Activated CD4-positive, alpha-beta T cell treated with anti-CD3 and anti-CD28 coated beads for 36 hours (primary cell): ENCODE measurements at regions not wholly inside any gene's neighbourhood (a gene's known extent, or its start where the extent isn't known, plus 50 kb on each side); places are given as distances from the start of the nearest gene placed in this dataset.

Experiments
- ATAC-seq: fragments of 200-7000 bp; cut with Tn5 transposase; one replicate; pipeline ENCODE4 v1.10.0; 2021; ENCODE audit warnings: mild to moderate bottlenecking, moderate library complexity
- CTCF ChIA-PET: fragments of 350-600 bp; sonication (Branson Sonifier 250); formaldehyde crosslinking; loops from one replicate; lab custom pipeline; 2021; ENCODE audit warnings: antibody characterized with exemption; lab: Charles Lee
- POLR2A ChIA-PET: fragments of 350-600 bp; sonication (Branson Sonifier 250); formaldehyde crosslinking; loops from one replicate; lab custom pipeline; 2021; ENCODE audit warnings: antibody characterized with exemption, inconsistent platforms; lab: Charles Lee
- DNase-seq: peaks from one replicate; pipeline ENCODE4 v3.0.0-alpha.2; 2020
- H3K27ac Mint-ChIP-seq: one replicate; pipeline ENCODE4 v1.8.0; 2021; ENCODE audit warnings: mixed read lengths
- H3K27me3 Mint-ChIP-seq: one replicate; pipeline ENCODE4 v1.8.0; 2021; ENCODE audit warnings: mixed read lengths
- H3K36me3 Mint-ChIP-seq: one replicate; pipeline ENCODE4 v1.8.0; 2021; ENCODE audit warnings: low read depth, mixed read lengths
- H3K4me1 Mint-ChIP-seq: one replicate; pipeline ENCODE4 v1.8.0; 2021; ENCODE audit warnings: mixed read lengths
- H3K4me3 Mint-ChIP-seq: one replicate; pipeline ENCODE4 v1.8.0; 2021; ENCODE audit warnings: mild to moderate bottlenecking, moderate library complexity, mixed read lengths
- H3K9me3 Mint-ChIP-seq: one replicate; pipeline ENCODE4 v1.8.0; 2021; ENCODE audit warnings: low read depth, mixed read lengths
- intact Hi-C, 2 experiments: fragments of 100-400 bp; cut with DNase I in 1 of 2; cut with micrococcal nuclease in 1 of 2; formaldehyde crosslinking; loops; one replicate each; pipeline versions ENCODE4 v1.14.2 to v1.15.1; 2022 to 2024; cut with DNase I, micrococcal nuclease

DNA sequence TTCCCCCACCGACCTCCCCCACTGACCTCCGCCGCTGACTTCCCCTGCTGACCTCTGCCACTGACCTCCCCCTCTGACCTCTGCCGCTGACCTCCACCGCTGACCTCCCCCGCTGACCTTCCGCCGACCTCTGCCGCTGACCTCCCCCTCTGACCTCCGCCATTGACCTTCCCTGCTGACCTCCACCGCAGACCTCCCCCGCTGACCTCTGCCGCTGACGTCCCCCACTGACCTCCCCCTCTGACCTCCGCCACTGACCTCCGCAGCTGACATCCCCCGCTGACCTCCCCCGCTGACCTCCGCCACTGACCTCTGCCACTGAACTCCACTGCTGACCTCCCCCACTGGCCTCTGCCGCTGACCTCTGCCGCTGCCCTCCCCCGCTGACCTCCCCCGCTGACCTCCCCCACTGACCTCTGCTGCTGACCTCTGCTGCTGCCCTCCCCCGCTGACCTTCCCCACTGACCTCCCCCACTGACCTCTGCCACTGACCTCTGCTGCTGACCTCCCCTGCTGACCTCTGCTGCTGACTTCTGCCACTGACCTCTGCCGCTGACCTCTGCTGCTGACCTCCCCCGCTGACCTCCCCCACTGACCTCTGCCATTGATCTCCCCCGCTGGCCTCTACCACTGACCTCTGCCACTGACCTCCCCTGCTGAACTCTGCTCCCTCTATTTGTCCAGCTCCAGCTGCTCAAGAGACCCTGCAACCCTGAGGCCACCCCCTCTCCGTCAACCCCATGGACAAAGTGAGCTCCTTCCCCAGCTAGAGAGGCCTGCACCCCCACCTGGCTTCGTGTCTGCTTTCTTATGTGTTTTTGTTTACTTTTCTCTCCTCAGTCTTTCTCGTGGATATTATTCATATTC is 91.4 kb upstream of the AFDN start:
- intact Hi-C loops = no loop called here
- Mint-ChIP-seq H3K9me3 (peaks cover 2% of the 10 kb centered on the region), H3K27ac (no peak overlapping the region), H3K27me3 (peaks cover 7% of the 10 kb centered on the region), H3K4me1 (no peaks in the 10 kb centered on the region), H3K36me3 (no peaks in the 10 kb centered on the region), H3K4me3 (no peak overlapping the region)
- DNase-seq = no peak
- ATAC-seq = no peak
- ChIA-PET CTCF (no interaction called here), POLR2A (no interaction called here)

DNA sequence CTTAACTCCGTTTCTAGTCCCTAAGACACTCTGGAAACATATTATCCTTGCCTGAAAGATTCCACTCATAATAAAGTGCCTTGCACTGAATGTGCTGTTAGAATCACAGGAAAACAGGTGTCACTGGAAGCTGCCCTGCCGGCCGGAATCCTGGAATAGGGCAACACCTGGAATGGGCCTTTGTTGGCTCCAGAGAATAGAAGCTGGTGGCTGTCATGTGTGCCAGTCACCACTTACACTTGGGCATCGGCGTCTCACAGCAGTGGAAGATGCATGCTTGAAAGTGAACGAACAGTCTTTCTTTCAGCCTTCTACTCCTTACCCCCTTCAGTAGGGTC is 90.8 kb upstream of the AFDN start:
- H3K27ac Mint-ChIP-seq = no peak overlapping the region
- DNase-seq (no peak), ATAC-seq (no peak)
- ChIA-PET CTCF (no interaction called here), POLR2A (interaction anchor here (0.7 kb wide), 1 partner anchor 488 kb away, joined by 3 read pairs; no protein-coding TSS in a partner anchor)
- H3K36me3 Mint-ChIP-seq = no peaks in the 10 kb centered on the region
- peaks cover 5% of the 10 kb centered on the region for H3K27me3 Mint-ChIP-seq
- intact Hi-C loops = no loop called here
- no peak overlapping the region for H3K4me3 Mint-ChIP-seq
- H3K9me3 Mint-ChIP-seq = peaks cover 2% of the 10 kb centered on the region
- H3K4me1 Mint-ChIP-seq = no peaks in the 10 kb centered on the region

DNA sequence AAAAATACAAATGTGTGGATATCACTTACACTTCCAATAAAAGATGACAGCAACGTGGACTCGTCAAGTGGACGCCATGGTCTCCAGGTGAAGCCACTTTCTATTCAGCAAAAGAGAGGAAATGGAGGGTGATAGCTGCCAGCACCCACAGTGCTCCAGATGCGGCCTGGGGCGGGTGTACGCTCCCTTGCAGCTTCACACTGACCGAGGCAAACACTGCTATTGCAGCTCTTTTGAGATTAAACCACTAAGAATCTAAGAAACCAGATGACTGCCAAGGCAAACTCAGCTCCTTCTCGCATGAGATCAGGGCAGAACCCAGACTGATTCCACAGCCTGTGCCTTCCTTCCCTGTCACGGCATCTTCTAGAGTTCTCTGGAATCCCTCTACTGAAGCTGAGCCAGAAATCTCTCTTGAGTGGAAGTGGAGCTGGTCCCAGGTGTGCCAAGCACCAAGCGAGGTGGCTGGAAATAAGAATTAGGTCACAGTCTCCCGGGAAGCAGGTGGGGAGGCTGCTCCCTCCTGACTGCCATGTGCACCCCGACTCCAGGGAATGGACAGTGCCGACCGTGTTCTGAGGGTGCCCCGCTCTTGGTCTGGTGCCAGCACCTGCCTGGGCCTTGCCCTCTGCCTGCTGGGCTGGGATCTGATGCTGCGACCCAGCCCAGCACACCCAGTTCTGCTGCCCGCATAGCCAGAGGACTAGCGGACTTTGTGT is 90.1 kb upstream of the AFDN start:
- no peaks in the 10 kb centered on the region for H3K36me3 Mint-ChIP-seq
- ChIA-PET CTCF (no interaction called here), POLR2A (interaction anchor here (0.7 kb wide), 1 partner anchor 488 kb away, joined by 3 read pairs; no protein-coding TSS in a partner anchor)
- peaks cover 2% of the 10 kb centered on the region for H3K9me3 Mint-ChIP-seq
- no peaks in the 10 kb centered on the region for H3K4me1 Mint-ChIP-seq
- DNase-seq = no peak
- H3K27me3 Mint-ChIP-seq = peaks cover 5% of the 10 kb centered on the region
- ATAC-seq = no peak
- intact Hi-C loops = no loop called here
- H3K27ac Mint-ChIP-seq = no peak overlapping the region
- no peak overlapping the region for H3K4me3 Mint-ChIP-seq

DNA sequence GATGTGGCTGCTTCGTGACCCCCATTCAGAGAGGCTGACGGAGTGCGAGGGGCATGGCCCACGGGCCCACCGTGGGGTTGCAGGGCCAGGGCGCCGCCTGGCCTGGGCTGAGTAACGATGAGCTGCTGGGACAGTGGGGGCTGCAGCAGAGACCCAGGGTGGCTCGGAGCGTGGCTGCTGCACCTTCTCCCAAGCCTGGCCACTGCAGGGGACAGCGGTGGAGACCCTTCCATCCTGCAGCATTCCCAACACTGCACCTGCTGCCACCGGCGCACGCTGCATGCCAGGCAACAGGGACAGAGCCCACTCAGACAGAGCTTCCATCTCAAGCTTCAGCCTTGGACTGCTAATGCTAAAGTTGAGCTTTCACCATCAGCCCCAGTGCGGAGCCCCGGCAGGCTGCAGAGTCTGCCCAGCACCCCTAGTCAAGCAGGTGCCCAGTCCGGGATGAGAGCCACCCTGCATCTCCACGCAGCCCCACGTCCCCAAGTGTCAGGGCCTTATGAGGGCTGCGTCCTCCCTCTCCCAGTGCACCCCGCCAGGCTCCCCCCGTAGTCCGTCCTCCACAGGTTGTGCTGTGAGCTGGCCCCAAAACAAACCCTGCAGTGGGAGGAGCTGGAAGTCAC is 89.4 kb upstream of the AFDN start:
- Mint-ChIP-seq H3K27me3 (peaks cover 3% of the 10 kb centered on the region), H3K36me3 (no peaks in the 10 kb centered on the region), H3K27ac (no peak overlapping the region), H3K4me1 (no peaks in the 10 kb centered on the region), H3K4me3 (no peak overlapping the region), H3K9me3 (peaks cover 2% of the 10 kb centered on the region)
- intact Hi-C loops = no loop called here
- ATAC-seq (no peak), DNase-seq (no peak)
- POLR2A ChIA-PET = no interaction called here
- CTCF ChIA-PET = no interaction called here

DNA sequence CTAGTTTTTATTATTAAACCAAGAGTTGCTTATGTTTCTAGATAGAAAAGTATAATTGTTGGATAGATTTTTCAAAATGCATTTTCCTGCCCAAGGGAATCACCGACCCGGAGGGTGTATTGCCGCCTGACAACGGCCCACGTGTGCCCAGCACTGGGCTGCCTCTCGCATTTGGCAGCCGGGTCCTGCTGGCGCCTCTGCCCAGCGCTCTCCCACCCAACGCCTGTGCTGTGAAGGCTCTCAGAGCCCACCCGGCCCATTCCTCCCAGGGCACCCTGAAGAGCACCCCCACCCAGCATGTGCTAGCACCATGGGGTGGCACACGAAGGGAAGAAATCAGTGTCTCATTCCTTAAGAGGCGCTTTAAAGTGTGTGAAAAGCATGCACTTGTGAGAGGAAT is 88.3 kb upstream of the AFDN start:
- ATAC-seq (no peak), DNase-seq (no peak)
- Mint-ChIP-seq H3K9me3 (peaks cover 2% of the 10 kb centered on the region), H3K27ac (no peak overlapping the region), H3K4me3 (no peak overlapping the region), H3K27me3 (peaks cover 3% of the 10 kb centered on the region), H3K36me3 (no peaks in the 10 kb centered on the region), H3K4me1 (no peaks in the 10 kb centered on the region)
- intact Hi-C loops = no loop called here
- POLR2A ChIA-PET = no interaction called here
- CTCF ChIA-PET = no interaction called here

DNA sequence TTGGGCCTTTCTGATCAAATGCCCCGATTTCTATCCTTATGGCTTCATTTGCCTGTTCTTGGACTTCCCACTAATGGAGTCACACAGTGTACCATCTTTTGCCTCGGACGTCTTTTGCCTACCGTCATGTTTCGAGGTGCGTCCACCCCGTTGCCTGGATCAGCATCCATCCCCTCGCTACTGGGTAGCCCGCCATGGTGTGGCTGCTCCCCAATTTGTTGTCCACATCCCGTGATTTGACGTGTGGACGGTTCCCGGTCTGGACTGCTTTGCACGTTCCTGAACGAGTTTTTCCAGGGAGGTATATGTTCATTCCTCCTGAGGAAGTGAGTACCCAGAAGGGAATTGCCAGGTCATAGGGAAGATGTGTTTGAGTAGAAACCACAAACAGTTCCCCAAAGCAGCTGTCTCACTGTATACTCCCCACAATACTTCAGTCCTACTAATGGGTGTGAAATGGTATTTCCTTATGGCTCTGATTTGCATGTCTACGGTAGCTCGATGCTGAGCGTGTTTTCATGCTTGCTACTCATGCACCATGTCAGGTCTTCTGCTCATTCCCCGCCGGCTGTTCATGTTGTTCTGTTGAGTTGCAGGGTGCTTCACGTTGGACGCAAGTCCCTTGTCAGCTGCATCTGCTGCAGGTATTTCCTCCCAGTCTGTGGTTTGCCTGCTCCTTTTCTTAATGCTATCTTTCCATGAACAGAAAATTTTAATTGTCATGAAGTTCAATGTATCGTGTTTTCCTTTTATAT is 86.8 kb upstream of the AFDN start:
- no peak overlapping the region for H3K4me3 Mint-ChIP-seq
- ChIA-PET CTCF (no interaction called here), POLR2A (no interaction called here)
- H3K27me3 Mint-ChIP-seq = peaks cover 3% of the 10 kb centered on the region
- H3K9me3 Mint-ChIP-seq = no peaks in the 10 kb centered on the region
- H3K27ac Mint-ChIP-seq = no peak overlapping the region
- H3K36me3 Mint-ChIP-seq = no peaks in the 10 kb centered on the region
- ATAC-seq (no peak), DNase-seq (no peak)
- no peaks in the 10 kb centered on the region for H3K4me1 Mint-ChIP-seq
- intact Hi-C loops = no loop called here

DNA sequence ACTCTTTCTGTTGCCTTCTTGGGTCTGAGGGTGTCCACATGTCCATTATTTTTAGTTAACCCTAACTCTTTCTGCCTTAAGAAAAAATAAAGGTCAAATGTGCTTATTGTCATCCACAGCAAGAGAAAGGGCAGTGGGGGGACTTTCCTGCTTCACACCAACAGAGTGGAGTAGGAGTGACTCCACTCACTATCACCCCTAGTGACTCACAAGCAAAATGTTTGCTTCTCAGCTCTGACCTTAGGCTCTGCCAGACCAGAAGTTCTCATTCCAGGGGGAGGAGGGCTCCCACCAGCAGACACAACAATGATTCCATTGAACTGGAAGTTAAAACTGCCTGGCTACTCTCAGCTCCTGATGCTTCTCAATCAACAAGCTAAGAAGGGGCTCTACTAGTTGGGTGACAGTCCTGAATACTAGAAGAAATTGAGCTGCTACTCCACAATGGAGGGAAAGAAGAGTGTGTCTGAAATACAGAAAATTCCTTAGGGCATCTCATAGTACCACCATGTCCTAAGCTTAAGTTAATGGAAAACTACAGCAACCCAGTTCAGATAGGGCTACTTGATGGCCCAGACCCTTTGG is 83.9 kb upstream of the AFDN start:
- DNase-seq = no peak

DNA sequence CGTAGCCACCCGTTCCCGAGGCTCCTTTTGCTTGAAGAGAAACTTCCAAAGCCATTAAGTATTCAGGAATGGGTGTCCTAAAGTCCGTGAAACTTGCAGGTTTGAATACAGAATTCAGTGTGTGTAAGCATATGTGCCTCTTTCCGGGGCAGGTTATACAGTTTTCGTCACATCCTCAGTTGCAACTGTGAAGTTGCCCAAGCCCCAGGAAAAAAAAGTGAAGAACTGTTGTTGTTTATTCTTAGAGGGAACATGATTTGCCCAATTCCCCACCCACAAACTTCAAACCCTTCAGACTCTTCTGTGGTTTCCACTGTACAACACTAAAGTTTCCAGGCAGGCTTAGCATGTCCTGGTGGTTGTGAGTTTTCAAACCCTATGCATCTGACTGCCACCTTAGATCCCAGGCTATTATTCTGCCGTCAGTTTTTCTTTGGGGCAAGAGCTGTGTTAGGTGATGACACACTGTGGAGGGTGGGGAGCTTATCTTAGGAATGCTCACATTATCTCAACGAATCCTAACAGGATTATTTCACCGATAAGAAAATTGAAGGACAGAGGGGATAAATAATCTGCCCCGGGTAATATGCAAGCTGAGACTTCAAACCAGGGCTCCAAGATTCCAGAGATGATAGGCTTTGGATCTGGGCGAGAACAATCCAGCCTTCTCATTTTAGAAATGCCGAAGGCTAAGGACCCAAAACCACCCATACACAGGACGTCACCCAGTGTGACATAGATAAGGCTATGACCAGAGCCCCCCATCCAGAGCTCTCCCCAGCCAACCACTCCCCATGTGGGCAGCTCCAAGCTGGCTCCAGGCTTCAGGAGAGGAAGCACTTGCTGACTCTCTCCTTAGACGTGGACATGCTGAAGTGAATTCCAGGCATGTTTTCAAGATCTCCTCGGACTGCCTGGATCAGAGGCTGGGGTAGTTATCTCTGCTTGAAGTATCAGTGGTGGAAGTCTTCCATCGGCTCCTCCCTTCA is 81.7 kb upstream of the AFDN start:
- H3K9me3 Mint-ChIP-seq = no peaks in the 10 kb centered on the region
- H3K27ac Mint-ChIP-seq = no peak overlapping the region
- ATAC-seq = no peak
- H3K4me3 Mint-ChIP-seq = no peak overlapping the region
- no peaks in the 10 kb centered on the region for H3K36me3 Mint-ChIP-seq
- H3K4me1 Mint-ChIP-seq = no peaks in the 10 kb centered on the region
- intact Hi-C loops = no loop called here
- no peak for DNase-seq
- peaks cover 2% of the 10 kb centered on the region for H3K27me3 Mint-ChIP-seq
- ChIA-PET POLR2A (no interaction called here), CTCF (interaction anchor here (0.6 kb wide), 1 partner anchor 277 kb away, joined by 3 read pairs; no protein-coding TSS in a partner anchor)

More for the DNA sequence above, 83.9 kb upstream of the AFDN start:
- H3K9me3 Mint-ChIP-seq = no peaks in the 10 kb centered on the region
- H3K27me3 Mint-ChIP-seq = peaks cover 2% of the 10 kb centered on the region
- H3K27ac Mint-ChIP-seq = no peak overlapping the region
- ATAC-seq = no peak
- no peaks in the 10 kb centered on the region for H3K4me1 Mint-ChIP-seq
- intact Hi-C loops = no loop called here
- H3K4me3 Mint-ChIP-seq = no peak overlapping the region
- no peaks in the 10 kb centered on the region for H3K36me3 Mint-ChIP-seq
- POLR2A ChIA-PET = no interaction called here
- CTCF ChIA-PET = no interaction called here

DNA sequence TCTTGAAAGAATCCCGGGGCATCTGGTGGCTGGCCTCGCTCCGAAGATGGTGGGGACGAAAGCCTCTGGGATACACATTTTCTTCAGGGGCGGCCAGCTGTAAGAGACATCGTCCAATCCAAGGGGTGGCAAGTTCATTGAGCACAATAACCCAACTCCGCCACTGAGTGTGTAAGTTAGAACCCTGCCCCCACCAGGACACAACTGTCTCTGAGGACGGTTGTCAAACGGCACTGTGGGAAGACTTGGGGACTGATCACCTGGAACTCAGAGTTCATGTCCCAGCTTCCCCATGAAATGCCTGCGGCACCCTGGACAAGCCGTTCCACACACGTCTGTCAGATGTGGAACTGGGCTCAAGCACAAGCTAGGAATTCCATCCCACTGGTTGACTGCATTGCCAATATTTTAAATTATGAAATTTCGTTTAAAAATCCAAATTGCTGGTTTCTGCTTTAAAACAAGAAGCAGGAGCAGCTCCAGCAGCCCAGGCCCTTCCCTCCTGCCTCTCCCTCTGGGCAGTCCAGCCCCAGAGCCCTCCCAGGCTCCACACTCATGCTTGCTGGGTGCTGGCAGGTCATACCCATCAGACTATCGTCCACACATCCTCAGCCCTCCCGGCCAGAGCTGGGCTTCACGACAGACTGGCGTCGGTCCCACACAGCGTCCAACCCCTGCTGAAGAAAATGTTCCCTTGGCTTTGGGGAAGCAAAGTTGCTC is 80.9 kb upstream of the AFDN start:
- H3K36me3 Mint-ChIP-seq = no peaks in the 10 kb centered on the region
- CTCF ChIA-PET = no interaction called here
- no peaks in the 10 kb centered on the region for H3K9me3 Mint-ChIP-seq
- H3K27me3 Mint-ChIP-seq = peaks cover 2% of the 10 kb centered on the region
- POLR2A ChIA-PET = no interaction called here
- H3K4me1 Mint-ChIP-seq = no peaks in the 10 kb centered on the region
- no peak for ATAC-seq
- no peak for DNase-seq
- no peak overlapping the region for H3K4me3 Mint-ChIP-seq
- intact Hi-C loops = no loop called here
- no peak overlapping the region for H3K27ac Mint-ChIP-seq

DNA sequence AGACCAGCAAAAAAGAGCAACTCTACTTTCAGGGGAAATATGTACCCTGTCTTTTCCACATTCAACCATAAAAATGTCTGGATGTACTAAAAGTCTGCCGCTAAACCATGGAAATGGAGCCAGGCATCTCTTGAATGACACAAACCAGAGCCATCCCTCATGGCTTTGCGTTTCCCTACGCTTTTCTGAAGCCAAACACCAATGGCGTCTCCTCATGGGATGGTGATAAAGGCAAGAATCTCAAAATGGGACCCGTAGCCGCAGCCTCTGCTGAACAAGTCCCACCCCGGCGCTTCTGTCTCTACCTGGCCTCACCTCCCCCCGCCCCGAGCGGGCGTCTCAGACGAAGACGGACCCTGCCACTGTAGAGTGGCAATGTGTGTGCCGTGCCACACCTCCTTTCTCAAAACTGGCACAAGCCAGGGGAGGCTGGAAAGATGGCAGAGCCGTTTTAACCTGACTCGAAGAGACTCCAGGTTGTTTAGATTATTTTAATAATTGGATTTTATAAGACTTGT is 80.3 kb upstream of the AFDN start:
- Mint-ChIP-seq H3K4me1 (no peaks in the 10 kb centered on the region), H3K27ac (no peak overlapping the region), H3K4me3 (no peak overlapping the region), H3K9me3 (no peaks in the 10 kb centered on the region), H3K27me3 (peaks cover 2% of the 10 kb centered on the region), H3K36me3 (no peaks in the 10 kb centered on the region)
- ATAC-seq = no peak
- DNase-seq = no peak
- POLR2A ChIA-PET = no interaction called here
- CTCF ChIA-PET = interaction anchor here (0.7 kb wide), 1 partner anchor 19 kb away, joined by 3 read pairs; no protein-coding TSS in a partner anchor
- intact Hi-C loops = no loop called here
